ENCODE measurements at regions not wholly inside any gene's neighbourhood (a gene's known extent, or its start where the extent isn't known, plus 50 kb on each side); places are given as distances from the start of the nearest gene placed in this dataset.

DNA sequence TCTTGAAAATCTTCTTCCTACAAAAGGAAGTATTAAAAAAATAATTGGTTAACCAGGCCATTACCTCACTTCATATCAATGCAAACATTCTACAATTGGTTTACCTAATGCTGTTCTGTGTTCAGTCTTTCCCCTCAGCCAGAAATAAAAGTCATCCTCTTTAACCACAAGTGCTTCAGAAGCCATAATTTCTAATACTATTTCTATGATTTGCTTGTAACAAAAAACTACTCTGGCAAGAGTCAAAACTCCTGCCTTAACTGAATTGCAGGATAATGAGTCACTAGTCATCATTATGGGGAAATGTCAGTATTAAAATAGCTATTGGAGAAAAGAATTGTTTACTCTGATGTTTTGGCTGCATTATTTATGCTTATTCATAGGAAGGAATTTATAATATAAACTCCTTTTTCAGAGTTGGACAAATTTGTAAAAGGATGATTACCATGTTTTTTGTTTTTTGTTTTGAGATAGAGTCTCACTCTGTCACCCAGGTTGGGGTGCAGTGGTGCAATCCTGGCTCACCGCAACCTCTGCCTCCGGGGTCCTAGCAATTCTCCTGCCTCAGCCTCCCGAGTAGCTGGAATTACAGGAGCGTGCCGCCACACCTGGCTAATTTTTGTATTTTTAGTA lies 55.5 kb upstream of the ODAD2 start:
- DNase-seq: no peak

DNA sequence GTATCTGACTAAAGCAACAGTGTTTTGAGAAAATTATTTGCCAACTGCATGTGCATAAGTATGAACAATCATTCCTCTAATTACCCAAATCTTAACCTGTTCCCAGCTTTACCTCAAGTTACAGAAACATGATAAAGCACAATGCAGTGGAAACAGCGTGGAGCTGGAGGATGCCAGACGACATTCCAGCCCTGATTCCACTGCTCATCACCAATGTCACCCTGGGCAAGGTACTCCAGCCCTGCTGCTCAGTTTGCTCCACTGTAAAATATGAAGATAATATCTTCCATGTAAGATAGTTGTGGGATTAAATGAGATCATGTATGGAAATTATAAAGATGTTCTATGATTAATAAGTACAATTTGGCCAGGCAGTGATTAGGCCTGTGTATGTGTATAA lies 50.4 kb upstream of the ODAD2 start:
- no peak for DNase-seq
